T47D (cell line): ENCODE measurements at regions not wholly inside any gene's neighbourhood (a gene's known extent, or its start where the extent isn't known, plus 50 kb on each side); places are given as distances from the start of the nearest gene placed in this dataset.
"Not testable (repeated sequence)": the region's sequence is repeated elsewhere in the genome, so short reads cannot be mapped to it uniquely, and the experiment has no call there.

ENCODE experiments used
- DNase-seq, 2 experiments: peaks; one replicate each; pipeline versions ENCODE4 v3.0.0 to v3.0.0-alpha.2; 2011 to 2012; ENCODE audit warnings: low read depth in 1 of 2, low spot score in 1 of 2
- JUND ChIP-seq: IDR thresholded peaks from 2 replicates; pipeline ENCODE4 v1.6.1; 2012; ENCODE audit warnings: low read depth
- in situ Hi-C: cut with HindIII; loops from 2 replicates; pipeline ENCODE4 v1.10.0; 2016; ENCODE audit warnings: low sequenced_read_pairs, low pct_unique_long_range_greater_than_20kb

GRCh38 chr19:29013988-29014387 lies 199.0 kb downstream of the UQCRFS1 start:
- in situ Hi-C loops = no loop called here

GRCh38 chr19:29013325-29013724 lies 199.6 kb downstream of the UQCRFS1 start:
- TF ChIP-seq JUND = no peak
- no peak for DNase-seq
- in situ Hi-C loops = no loop called here

More at GRCh38 chr19:29013988-29014387, 199.0 kb downstream of the UQCRFS1 start:
- DNase-seq = no peak
- no peak for TF ChIP-seq JUND

- DNase-seq = no peak
- no peak for TF ChIP-seq JUND
- in situ Hi-C loops = no loop called here
Measured at GRCh38 chr19:29012457-29012856, 200.5 kb downstream of the UQCRFS1 start.

GRCh38 chr19:29010276-29010675 lies 202.7 kb downstream of the UQCRFS1 start:
- no peak for TF ChIP-seq JUND
- in situ Hi-C loops = no loop called here
- no peak for DNase-seq

- TF ChIP-seq JUND = no peak
- in situ Hi-C loops = no loop called here
- DNase-seq = no peak
Measured at GRCh38 chr19:29006057-29006735, 206.8 kb downstream of the UQCRFS1 start.

- in situ Hi-C loops = no loop called here
Measured at GRCh38 chr19:29004796-29005195, 208.2 kb downstream of the UQCRFS1 start.

GRCh38 chr19:29003641-29004409 lies 209.1 kb downstream of the UQCRFS1 start:
- no peak for TF ChIP-seq JUND
- no peak for DNase-seq
- in situ Hi-C loops = no loop called here

More at GRCh38 chr19:29004796-29005195, 208.2 kb downstream of the UQCRFS1 start:
- no peak for DNase-seq
- TF ChIP-seq JUND = no peak

- no peak for DNase-seq
- in situ Hi-C loops = no loop called here
- TF ChIP-seq JUND = no peak
Measured at GRCh38 chr19:29002336-29002735, 210.6 kb downstream of the UQCRFS1 start.

GRCh38 chr19:29001597-29002245 lies 211.2 kb downstream of the UQCRFS1 start:
- no peak for TF ChIP-seq JUND
- no peak for DNase-seq
- in situ Hi-C loops = no loop called here

- no peak for TF ChIP-seq JUND
- no peak for DNase-seq
- in situ Hi-C loops = no loop called here
Measured at GRCh38 chr19:29001141-29001581, 211.8 kb downstream of the UQCRFS1 start.

GRCh38 chr19:28999724-29000433 lies 213.1 kb downstream of the UQCRFS1 start:
- TF ChIP-seq JUND = no peak
- in situ Hi-C loops = no loop called here
- DNase-seq = no peak

- in situ Hi-C loops = no loop called here
- DNase-seq = no peak
- TF ChIP-seq JUND = no peak
Measured at GRCh38 chr19:28998974-28999373, 214.0 kb downstream of the UQCRFS1 start.

GRCh38 chr19:28997866-28998265 lies 215.1 kb downstream of the UQCRFS1 start:
- in situ Hi-C loops, DNase-seq: not testable (repeated sequence)
